ENCODE measurements at regions not wholly inside any gene's neighbourhood (a gene's known extent, or its start where the extent isn't known, plus 50 kb on each side); places are given as distances from the start of the nearest gene placed in this dataset.
"Not testable (repeated sequence)": the region's sequence is repeated elsewhere in the genome, so short reads cannot be mapped to it uniquely, and the experiment has no call there.

DNA sequence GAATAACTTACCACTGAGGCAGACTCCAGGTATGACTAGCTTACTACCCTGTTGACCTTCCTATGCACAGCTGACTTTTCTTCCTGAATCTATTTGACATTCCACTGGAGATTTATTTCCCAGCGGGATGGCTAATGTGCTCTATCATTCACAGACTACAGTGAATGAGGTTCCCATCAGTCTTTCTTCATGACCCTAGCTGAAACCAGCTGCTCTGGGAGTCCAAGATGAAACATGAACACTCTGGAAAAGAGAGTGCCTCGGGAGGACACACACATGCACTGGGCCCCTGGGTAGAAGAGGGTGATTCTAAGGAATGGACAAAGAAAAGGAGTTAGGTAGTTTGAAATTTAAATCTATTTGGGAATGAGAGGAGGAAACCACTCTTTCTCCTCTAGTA, 82.6 kb upstream of the DST start:
- Histone ChIP-seq H3K36me3 (ENCODE audit: low read depth) (no peaks in the 10 kb centered on the region), H3K27me3 (ENCODE audit: insufficient read depth, poor library complexity, severe bottlenecking) (no peaks in the 10 kb centered on the region), H3K27ac (ENCODE audit: poor library complexity, severe bottlenecking) (no peak overlapping the region), H3K4me1 (ENCODE audit: insufficient read depth, poor library complexity, severe bottlenecking) (peaks cover 44% of the 10 kb centered on the region), H3K4me3 (ENCODE audit: severe bottlenecking) (no peak overlapping the region), H3K9me3 (ENCODE audit: severe bottlenecking) (no peaks in the 10 kb centered on the region)
- ATAC-seq (ENCODE audit: low read depth) (no peak), DNase-seq (ENCODE audit: low spot score) (no peak)
- TF ChIP-seq, protein P1, sequence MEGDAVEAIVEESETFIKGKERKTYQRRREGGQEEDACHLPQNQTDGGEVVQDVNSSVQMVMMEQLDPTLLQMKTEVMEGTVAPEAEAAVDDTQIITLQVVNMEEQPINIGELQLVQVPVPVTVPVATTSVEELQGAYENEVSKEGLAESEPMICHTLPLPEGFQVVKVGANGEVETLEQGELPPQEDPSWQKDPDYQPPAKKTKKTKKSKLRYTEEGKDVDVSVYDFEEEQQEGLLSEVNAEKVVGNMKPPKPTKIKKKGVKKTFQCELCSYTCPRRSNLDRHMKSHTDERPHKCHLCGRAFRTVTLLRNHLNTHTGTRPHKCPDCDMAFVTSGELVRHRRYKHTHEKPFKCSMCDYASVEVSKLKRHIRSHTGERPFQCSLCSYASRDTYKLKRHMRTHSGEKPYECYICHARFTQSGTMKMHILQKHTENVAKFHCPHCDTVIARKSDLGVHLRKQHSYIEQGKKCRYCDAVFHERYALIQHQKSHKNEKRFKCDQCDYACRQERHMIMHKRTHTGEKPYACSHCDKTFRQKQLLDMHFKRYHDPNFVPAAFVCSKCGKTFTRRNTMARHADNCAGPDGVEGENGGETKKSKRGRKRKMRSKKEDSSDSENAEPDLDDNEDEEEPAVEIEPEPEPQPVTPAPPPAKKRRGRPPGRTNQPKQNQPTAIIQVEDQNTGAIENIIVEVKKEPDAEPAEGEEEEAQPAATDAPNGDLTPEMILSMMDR (IDR thresholded peaks at IDR 0.05; ENCODE audit: poor library complexity, severe bottlenecking) = no peak

DNA sequence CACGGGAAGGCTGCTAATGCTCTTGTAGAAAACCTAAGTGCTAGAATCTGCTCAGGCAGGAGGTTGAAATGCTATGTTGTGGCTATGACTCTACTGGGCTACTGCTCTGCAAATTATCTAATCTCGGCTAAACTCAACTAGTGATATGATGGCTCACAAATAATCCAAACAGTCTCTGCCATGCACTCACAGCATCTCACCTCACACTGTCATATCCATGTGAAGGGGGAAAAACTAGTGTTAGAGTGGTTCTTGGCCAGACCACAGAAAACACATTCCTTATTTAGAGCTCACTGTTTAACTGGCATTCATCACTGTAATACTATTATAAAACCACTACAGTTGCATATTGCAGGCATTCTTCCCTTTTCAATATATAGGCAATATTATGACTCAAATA, 81.8 kb upstream of the DST start:
- Histone ChIP-seq H3K4me3 (ENCODE audit: severe bottlenecking) (no peak overlapping the region), H3K27me3 (ENCODE audit: insufficient read depth, poor library complexity, severe bottlenecking) (no peaks in the 10 kb centered on the region), H3K27ac (ENCODE audit: poor library complexity, severe bottlenecking) (no peak overlapping the region), H3K4me1 (ENCODE audit: insufficient read depth, poor library complexity, severe bottlenecking) (peaks cover 36% of the 10 kb centered on the region), H3K36me3 (ENCODE audit: low read depth) (no peaks in the 10 kb centered on the region), H3K9me3 (ENCODE audit: severe bottlenecking) (no peaks in the 10 kb centered on the region)
- TF ChIP-seq, protein P1 (IDR thresholded peaks at IDR 0.05; ENCODE audit: poor library complexity, severe bottlenecking) = no peak
- ATAC-seq (ENCODE audit: low read depth) (no peak; the same call in 2 of the 3 replicates), DNase-seq (ENCODE audit: low spot score) (no peak)

DNA sequence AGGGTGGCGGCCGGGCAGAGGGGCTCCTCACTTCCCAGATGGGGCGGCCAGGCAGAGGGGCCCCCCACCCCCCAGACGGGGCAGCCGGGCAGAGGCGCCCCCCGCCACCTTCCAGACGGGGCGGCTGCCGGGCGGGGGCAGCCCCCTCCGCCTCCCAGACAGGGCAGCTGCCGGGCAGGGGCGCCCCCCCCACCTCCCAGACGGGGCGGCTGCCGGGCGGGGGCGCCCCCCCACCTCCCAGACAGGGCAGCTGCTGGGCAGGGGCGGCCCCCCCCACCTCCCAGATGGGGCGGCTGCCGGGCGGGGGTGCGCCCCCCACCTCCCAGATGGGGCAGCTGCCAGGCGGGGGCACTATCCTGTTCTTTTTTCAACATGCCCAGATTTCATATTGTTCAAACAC, 78.2 kb upstream of the DST start:
- Histone ChIP-seq H3K4me1 (ENCODE audit: insufficient read depth, poor library complexity, severe bottlenecking) (peaks cover 14% of the 10 kb centered on the region), H3K4me3 (ENCODE audit: severe bottlenecking) (no peak overlapping the region), H3K27ac (ENCODE audit: poor library complexity, severe bottlenecking) (no peak overlapping the region), H3K9me3 (ENCODE audit: severe bottlenecking) (no peaks in the 10 kb centered on the region), H3K27me3 (ENCODE audit: insufficient read depth, poor library complexity, severe bottlenecking) (no peaks in the 10 kb centered on the region), H3K36me3 (ENCODE audit: low read depth) (no peaks in the 10 kb centered on the region)
- DNase-seq (ENCODE audit: low spot score) = no peak
- ATAC-seq (ENCODE audit: low read depth) = no peak
- TF ChIP-seq, protein P1 (IDR thresholded peaks at IDR 0.05; ENCODE audit: poor library complexity, severe bottlenecking) = no peak

DNA sequence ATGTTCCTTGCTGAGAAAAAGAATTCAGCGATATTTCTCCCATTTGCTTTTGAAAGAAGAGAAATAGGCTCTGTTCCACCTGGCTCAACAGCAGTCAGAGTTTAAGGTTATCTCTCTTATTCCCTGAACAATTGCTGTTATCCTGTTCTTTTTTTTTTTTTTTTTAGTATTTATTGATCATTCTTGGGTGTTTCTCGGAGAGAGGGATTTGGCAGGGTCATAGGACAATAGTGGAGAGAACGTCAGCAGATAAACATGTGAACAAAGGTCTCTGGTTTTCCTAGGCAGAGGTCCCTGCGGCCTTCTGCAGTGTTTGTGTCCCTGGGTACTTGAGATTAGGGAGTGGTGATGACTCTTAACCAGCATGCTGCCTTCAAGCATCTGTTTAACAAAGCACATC, 77.5 kb upstream of the DST start:
- DNase-seq (ENCODE audit: low spot score); H3K9me3 ChIP-seq (ENCODE audit: severe bottlenecking); ATAC-seq (ENCODE audit: low read depth); H3K4me3 ChIP-seq (ENCODE audit: severe bottlenecking); H3K36me3 ChIP-seq (ENCODE audit: low read depth); H3K27ac ChIP-seq (ENCODE audit: poor library complexity, severe bottlenecking); H3K27me3 ChIP-seq (ENCODE audit: insufficient read depth, poor library complexity, severe bottlenecking): not testable (repeated sequence)
- H3K4me1 ChIP-seq (ENCODE audit: insufficient read depth, poor library complexity, severe bottlenecking) = peaks cover 20% of the 10 kb centered on the region

DNA sequence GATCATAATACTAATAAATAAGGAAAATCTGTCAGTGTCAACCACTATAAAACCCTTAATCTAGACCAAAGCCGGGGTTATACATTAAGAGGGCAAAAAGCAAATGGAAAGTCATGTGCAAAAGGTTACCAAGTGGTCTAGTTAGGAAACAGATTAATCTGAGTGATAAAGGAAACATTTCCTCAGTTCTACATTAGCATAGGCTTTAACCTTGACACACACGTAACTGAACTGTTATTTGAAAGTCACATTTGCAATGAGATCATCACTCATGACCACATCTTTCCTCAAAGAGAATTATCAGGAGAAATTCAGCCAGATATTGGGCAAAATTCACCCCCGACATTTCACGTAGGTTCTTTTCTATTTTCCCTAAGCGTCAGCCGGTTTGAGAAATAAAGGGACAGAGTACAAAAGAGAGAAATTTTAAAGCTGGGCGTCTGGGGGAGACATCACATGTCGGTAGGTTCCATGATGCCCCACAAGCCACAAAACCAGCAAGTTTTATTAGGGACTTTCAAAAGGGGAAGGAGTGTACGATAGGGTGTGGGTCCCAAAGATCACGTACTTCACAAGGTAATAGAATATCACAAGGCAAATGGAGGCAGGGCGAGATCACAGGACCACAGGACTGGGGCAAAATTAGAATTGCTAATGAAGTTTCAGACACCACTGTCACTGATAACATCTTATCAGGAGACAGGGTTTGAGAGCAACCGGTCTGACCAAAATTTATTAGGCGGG, 76.8 kb upstream of the DST start:
- not testable (repeated sequence) for H3K36me3 ChIP-seq (ENCODE audit: low read depth); H3K27ac ChIP-seq (ENCODE audit: poor library complexity, severe bottlenecking); DNase-seq (ENCODE audit: low spot score); ATAC-seq (ENCODE audit: low read depth); H3K4me3 ChIP-seq (ENCODE audit: severe bottlenecking); H3K9me3 ChIP-seq (ENCODE audit: severe bottlenecking); H3K27me3 ChIP-seq (ENCODE audit: insufficient read depth, poor library complexity, severe bottlenecking)
- H3K4me1 ChIP-seq (ENCODE audit: insufficient read depth, poor library complexity, severe bottlenecking) = peaks cover 26% of the 10 kb centered on the region

DNA sequence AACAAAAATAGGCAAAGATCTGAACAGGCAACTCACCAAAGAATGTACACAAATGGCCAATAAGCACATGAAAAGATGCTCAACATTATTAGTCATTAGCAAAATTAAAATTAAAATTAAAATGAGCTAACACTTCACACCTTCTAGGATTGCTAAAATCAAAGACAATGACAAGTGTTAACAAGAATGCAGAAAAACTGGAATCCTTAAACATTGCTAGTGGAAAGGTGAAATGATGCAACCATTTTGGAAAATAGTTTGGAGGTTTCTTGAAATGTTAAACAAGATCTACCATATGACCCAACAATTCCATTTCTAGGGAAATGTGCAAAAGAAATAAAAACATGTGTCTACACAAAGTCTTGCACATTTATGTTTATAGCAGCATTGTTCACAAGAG, 75.5 kb upstream of the DST start:
- H3K27ac ChIP-seq (ENCODE audit: poor library complexity, severe bottlenecking) = no peak overlapping the region
- no peak overlapping the region for H3K4me3 ChIP-seq (ENCODE audit: severe bottlenecking)
- no peaks in the 10 kb centered on the region for H3K27me3 ChIP-seq (ENCODE audit: insufficient read depth, poor library complexity, severe bottlenecking)
- H3K4me1 ChIP-seq (ENCODE audit: insufficient read depth, poor library complexity, severe bottlenecking) = peaks cover 39% of the 10 kb centered on the region
- no peaks in the 10 kb centered on the region for H3K9me3 ChIP-seq (ENCODE audit: severe bottlenecking)
- H3K36me3 ChIP-seq (ENCODE audit: low read depth) = no peaks in the 10 kb centered on the region
- DNase-seq (ENCODE audit: low spot score) = no peak
- TF ChIP-seq, protein P1 (IDR thresholded peaks at IDR 0.05; ENCODE audit: poor library complexity, severe bottlenecking) = no peak
- no peak for ATAC-seq (ENCODE audit: low read depth)
